Activated CD4-positive, alpha-beta T cell treated with anti-CD3 and anti-CD28 coated beads for 36 hours (primary cell): ENCODE measurements at regions not wholly inside any gene's neighbourhood (a gene's known extent, or its start where the extent isn't known, plus 50 kb on each side); places are given as distances from the start of the nearest gene placed in this dataset.
"Not testable (repeated sequence)": the region's sequence is repeated elsewhere in the genome, so short reads cannot be mapped to it uniquely, and the experiment has no call there.

Experiments used
- ATAC-seq: fragments of 200-7000 bp; cut with Tn5 transposase; one replicate; pipeline ENCODE4 v1.10.0; 2021; ENCODE audit warnings: mild to moderate bottlenecking, moderate library complexity
- CTCF ChIA-PET: fragments of 350-600 bp; sonication (Branson Sonifier 250); formaldehyde crosslinking; loops from one replicate; lab custom pipeline; 2021; ENCODE audit warnings: antibody characterized with exemption; lab: Charles Lee
- POLR2A ChIA-PET: fragments of 350-600 bp; sonication (Branson Sonifier 250); formaldehyde crosslinking; loops from one replicate; lab custom pipeline; 2021; ENCODE audit warnings: antibody characterized with exemption, inconsistent platforms; lab: Charles Lee
- DNase-seq: peaks from one replicate; pipeline ENCODE4 v3.0.0-alpha.2; 2020
- H3K27ac Mint-ChIP-seq: one replicate; pipeline ENCODE4 v1.8.0; 2021; ENCODE audit warnings: mixed read lengths
- H3K27me3 Mint-ChIP-seq: one replicate; pipeline ENCODE4 v1.8.0; 2021; ENCODE audit warnings: mixed read lengths
- H3K36me3 Mint-ChIP-seq: one replicate; pipeline ENCODE4 v1.8.0; 2021; ENCODE audit warnings: low read depth, mixed read lengths
- H3K4me1 Mint-ChIP-seq: one replicate; pipeline ENCODE4 v1.8.0; 2021; ENCODE audit warnings: mixed read lengths
- H3K4me3 Mint-ChIP-seq: one replicate; pipeline ENCODE4 v1.8.0; 2021; ENCODE audit warnings: mild to moderate bottlenecking, moderate library complexity, mixed read lengths
- H3K9me3 Mint-ChIP-seq: one replicate; pipeline ENCODE4 v1.8.0; 2021; ENCODE audit warnings: low read depth, mixed read lengths
- intact Hi-C, 2 experiments: fragments of 100-400 bp; cut with DNase I in 1 of 2; cut with micrococcal nuclease in 1 of 2; formaldehyde crosslinking; loops; one replicate each; pipeline versions ENCODE4 v1.14.2 to v1.15.1; 2022 to 2024; cut with DNase I, micrococcal nuclease

DNA sequence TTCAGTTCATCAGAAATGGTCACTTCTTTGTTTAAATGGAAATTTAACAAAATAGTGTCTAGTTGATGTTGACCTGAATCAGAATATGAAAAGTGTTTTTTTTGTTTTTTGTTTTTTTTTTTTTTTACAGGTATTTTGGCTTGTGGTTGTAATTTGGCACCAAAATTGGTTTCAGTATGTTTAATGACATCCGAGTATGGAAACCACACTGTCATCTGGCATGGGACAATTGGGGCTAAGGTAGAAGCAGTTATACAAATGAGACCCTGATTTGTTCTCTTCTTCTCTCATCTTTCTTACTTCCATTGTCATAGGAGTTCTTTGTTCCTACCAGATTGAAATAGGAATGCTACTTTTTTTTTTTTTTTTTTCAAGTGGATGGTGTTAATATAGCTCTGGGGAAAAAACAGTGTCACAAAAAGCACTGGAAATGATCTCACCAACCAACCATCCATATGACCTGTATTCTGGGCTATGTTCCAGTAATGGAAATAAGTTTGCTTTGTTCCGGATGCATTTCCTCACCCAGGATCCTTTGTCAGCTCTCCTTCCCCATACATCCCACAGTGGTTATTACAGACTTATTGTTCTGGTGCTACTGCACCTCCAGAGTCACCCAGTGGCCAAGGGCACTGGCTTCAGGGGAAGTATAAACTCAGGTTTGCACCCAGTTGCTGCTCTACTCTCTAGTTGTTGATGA is 95.8 kb downstream of the ATXN3L start:
- intact Hi-C loops, result no loop called here
- H3K9me3 Mint-ChIP-seq, result peaks cover 3% of the 10 kb centered on the region
- no peak overlapping the region for H3K4me3 Mint-ChIP-seq
- H3K27ac Mint-ChIP-seq, result no peak overlapping the region
- no peak for ATAC-seq
- H3K4me1 Mint-ChIP-seq, result peaks cover 2% of the 10 kb centered on the region
- no peaks in the 10 kb centered on the region for H3K27me3 Mint-ChIP-seq
- no peaks in the 10 kb centered on the region for H3K36me3 Mint-ChIP-seq
- POLR2A ChIA-PET, result no interaction called here
- CTCF ChIA-PET, result no interaction called here
- no peak for DNase-seq

DNA sequence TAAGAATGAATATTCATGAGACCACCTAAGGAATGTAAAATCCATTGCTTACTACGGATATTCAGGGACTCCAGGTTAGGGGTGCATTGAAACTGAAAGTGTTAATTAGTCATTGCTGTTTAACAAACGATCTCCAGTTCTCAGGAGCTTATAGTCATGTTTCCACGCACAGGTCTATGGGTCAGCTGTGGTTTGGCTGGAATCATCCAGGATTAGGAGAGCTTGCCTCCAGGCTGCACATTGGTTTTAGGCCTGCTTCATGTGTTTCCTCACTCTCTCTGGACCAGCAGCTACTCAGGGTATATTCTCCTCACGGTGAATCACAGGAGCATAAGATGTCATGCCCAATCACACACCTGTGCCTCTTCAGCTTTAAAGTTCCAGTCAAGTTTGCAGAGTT is 98.9 kb downstream of the ATXN3L start:
- ATAC-seq, result no peak
- DNase-seq, result no peak
- H3K9me3 Mint-ChIP-seq, result no peaks in the 10 kb centered on the region
- POLR2A ChIA-PET, result no interaction called here
- CTCF ChIA-PET, result interaction anchor here (0.7 to 1.5 kb wide), 2 partner anchors 10 to 23 kb away, joined by 3 read pairs; no protein-coding TSS in a partner anchor
- H3K4me3 Mint-ChIP-seq, result no peak overlapping the region
- H3K4me1 Mint-ChIP-seq, result peaks cover 2% of the 10 kb centered on the region
- no peaks in the 10 kb centered on the region for H3K27me3 Mint-ChIP-seq
- intact Hi-C loops, result no loop called here
- H3K27ac Mint-ChIP-seq, result no peak overlapping the region
- H3K36me3 Mint-ChIP-seq, result no peaks in the 10 kb centered on the region

- ChIA-PET CTCF (interaction anchor here (0.7 to 1.5 kb wide), 2 partner anchors 11 to 24 kb away, joined by 3 read pairs; no protein-coding TSS in a partner anchor), POLR2A (no interaction called here)
- no peak overlapping the region for H3K27ac Mint-ChIP-seq
- H3K36me3 Mint-ChIP-seq, result no peaks in the 10 kb centered on the region
- no peaks in the 10 kb centered on the region for H3K27me3 Mint-ChIP-seq
- DNase-seq, result no peak
- no peak for ATAC-seq
- intact Hi-C loops, result no loop called here
- H3K9me3 Mint-ChIP-seq, result no peaks in the 10 kb centered on the region
- H3K4me3 Mint-ChIP-seq, result no peak overlapping the region
- peaks cover 2% of the 10 kb centered on the region for H3K4me1 Mint-ChIP-seq
Observed at GRCh38 chrX:13219991-13220764, 99.7 kb downstream of the ATXN3L start.

- Mint-ChIP-seq H3K4me1 (peaks cover 2% of the 10 kb centered on the region), H3K9me3 (peaks cover 2% of the 10 kb centered on the region), H3K4me3 (no peak overlapping the region), H3K27ac (no peak overlapping the region), H3K36me3 (no peaks in the 10 kb centered on the region), H3K27me3 (no peaks in the 10 kb centered on the region)
- no peak for DNase-seq
- ChIA-PET POLR2A (no interaction called here), CTCF (no interaction called here)
- intact Hi-C loops, result no loop called here
- ATAC-seq, result no peak
Observed at GRCh38 chrX:13218758-13219157, 101.1 kb downstream of the ATXN3L start.

DNA sequence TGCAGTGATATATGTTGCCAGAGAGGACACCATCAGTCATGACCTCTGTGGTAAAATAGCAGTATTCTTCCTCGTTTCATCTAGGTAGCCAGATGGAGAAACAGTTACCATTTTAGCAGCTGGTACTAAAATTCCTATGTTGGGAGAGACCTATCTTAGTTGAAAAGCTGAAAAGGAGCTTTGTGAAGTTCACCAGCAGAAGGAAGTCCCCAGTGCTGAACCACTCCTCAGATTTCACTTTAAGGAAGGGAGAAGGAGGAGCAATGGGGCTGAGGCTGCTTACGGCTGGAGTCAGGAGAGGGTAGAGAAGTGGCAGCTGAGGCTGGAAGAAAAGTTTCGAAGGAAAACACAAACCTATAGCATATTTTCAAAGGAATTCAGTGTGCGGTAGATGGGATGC is 103.7 kb downstream of the ATXN3L start:
- Mint-ChIP-seq H3K27ac (no peak overlapping the region), H3K27me3 (no peaks in the 10 kb centered on the region), H3K4me3 (no peak overlapping the region), H3K4me1 (peaks cover 5% of the 10 kb centered on the region), H3K36me3 (no peaks in the 10 kb centered on the region), H3K9me3 (peaks cover 2% of the 10 kb centered on the region)
- intact Hi-C loops, result no loop called here
- ChIA-PET CTCF (interaction anchor here (0.9 kb wide), 1 partner anchor 269 kb away, joined by 3 read pairs; no protein-coding TSS in a partner anchor), POLR2A (no interaction called here)
- DNase-seq (no peak), ATAC-seq (no peak)

DNA sequence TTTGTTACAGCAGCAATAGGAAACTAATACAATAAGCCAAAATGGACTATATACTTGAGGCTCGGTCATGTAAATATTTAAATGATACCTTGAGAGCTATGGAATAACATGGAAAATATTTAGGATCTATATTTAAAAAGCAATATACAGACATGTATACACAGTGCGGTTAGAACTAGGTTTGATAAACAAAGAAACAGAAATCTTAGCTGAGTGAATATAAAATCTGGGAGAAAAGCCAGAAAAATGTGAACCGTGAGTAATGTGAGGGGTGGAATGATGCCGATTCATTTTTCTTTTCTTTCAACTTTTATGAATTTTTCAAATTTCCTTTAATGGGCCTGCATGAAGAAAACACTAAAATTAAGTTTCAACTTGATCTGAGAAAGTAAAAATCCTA is 104.1 kb downstream of the ATXN3L start:
- Mint-ChIP-seq H3K9me3 (peaks cover 2% of the 10 kb centered on the region), H3K27me3 (no peaks in the 10 kb centered on the region), H3K4me3 (no peak overlapping the region), H3K36me3 (no peaks in the 10 kb centered on the region), H3K27ac (no peak overlapping the region), H3K4me1 (peaks cover 5% of the 10 kb centered on the region)
- no peak for ATAC-seq
- POLR2A ChIA-PET, result no interaction called here
- no peak for DNase-seq
- CTCF ChIA-PET, result interaction anchor here (0.9 kb wide), 1 partner anchor 269 kb away, joined by 3 read pairs; no protein-coding TSS in a partner anchor
- intact Hi-C loops, result no loop called here

DNA sequence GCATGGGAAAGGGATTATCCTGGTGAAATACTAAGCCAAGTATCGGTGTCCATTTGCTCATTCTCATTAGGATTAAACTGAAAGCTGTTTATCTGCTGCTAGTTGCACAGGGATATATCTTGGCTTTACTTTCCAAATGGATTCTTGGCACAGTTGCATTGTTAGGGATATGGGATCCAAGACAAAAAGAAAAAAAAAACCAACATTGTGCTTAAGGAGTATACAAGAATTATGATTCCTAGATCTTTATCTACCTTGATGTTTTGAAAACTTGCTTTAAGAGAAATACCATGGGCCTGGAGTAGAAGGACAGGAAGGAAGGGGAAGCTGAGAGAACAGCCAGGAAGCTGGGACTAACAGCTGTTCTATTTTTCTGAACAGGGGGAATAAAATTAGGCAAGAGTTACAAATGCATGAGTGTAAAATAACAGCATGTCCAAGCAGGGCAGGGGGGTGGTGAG is 107.6 kb downstream of the ATXN3L start:
- H3K27me3 Mint-ChIP-seq, result no peaks in the 10 kb centered on the region
- peaks cover 5% of the 10 kb centered on the region for H3K4me1 Mint-ChIP-seq
- H3K9me3 Mint-ChIP-seq, result peaks cover 4% of the 10 kb centered on the region
- no peak overlapping the region for H3K4me3 Mint-ChIP-seq
- POLR2A ChIA-PET, result no interaction called here
- intact Hi-C loops, result no loop called here
- H3K27ac Mint-ChIP-seq, result no peak overlapping the region
- no peak for DNase-seq
- H3K36me3 Mint-ChIP-seq, result no peaks in the 10 kb centered on the region
- no peak for ATAC-seq
- CTCF ChIA-PET, result no interaction called here

- DNase-seq, CTCF ChIA-PET, POLR2A ChIA-PET, H3K27me3 Mint-ChIP-seq, ATAC-seq, H3K4me1 Mint-ChIP-seq, H3K36me3 Mint-ChIP-seq, intact Hi-C loops, H3K27ac Mint-ChIP-seq, H3K9me3 Mint-ChIP-seq, H3K4me3 Mint-ChIP-seq: not testable (repeated sequence)
Observed at GRCh38 chrX:13210142-13210541, 109.7 kb downstream of the ATXN3L start.

- ATAC-seq, DNase-seq, H3K4me1 Mint-ChIP-seq, H3K9me3 Mint-ChIP-seq, H3K4me3 Mint-ChIP-seq, H3K36me3 Mint-ChIP-seq, intact Hi-C loops, H3K27me3 Mint-ChIP-seq, H3K27ac Mint-ChIP-seq, POLR2A ChIA-PET: not testable (repeated sequence)
- CTCF ChIA-PET, result interaction anchor here (0.6 kb wide), 1 partner anchor 233 kb away, joined by 3 read pairs; no protein-coding TSS in a partner anchor
Observed at GRCh38 chrX:13209704-13210103, 110.1 kb downstream of the ATXN3L start.

DNA sequence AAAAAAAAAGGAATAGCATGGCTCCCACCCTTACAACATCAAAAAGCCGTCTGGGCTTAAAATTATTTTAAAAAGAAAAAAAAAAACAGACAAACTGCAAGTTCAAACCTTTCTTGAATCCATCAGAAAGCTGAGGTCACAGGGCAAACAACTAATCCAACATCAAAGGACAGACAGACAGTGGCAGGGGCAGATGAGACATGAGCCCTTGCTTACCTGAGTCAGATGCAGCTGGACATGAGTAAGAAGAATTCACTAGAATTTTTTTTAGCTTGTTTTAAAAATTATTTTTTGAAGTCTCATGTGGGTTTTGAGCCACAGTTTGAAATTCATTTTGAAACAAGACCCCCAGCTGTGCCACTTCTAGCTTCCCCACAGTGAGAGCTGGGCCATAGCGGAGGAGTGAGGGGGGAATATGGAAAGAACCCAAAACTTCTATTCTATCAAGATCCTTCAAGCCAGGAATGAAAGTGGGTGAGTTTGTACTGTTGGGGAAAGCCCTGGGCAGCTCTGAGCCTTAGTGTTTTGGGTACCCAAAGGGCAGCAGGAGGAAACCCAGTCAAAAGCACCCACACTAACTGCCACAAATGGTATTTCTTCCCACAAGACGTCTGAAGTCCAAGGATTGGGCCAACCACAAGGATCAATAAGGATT is 111.4 kb downstream of the ATXN3L start:
- Mint-ChIP-seq H3K27ac (no peak overlapping the region), H3K4me1 (peaks cover 5% of the 10 kb centered on the region), H3K9me3 (peaks cover 2% of the 10 kb centered on the region), H3K4me3 (no peak overlapping the region), H3K27me3 (no peaks in the 10 kb centered on the region), H3K36me3 (no peaks in the 10 kb centered on the region)
- no peak for DNase-seq
- POLR2A ChIA-PET, result no interaction called here
- CTCF ChIA-PET, result interaction anchor here (0.6 kb wide), 1 partner anchor 306 kb away, joined by 3 read pairs; no protein-coding TSS in a partner anchor
- intact Hi-C loops, result no loop called here
- ATAC-seq, result no peak

DNA sequence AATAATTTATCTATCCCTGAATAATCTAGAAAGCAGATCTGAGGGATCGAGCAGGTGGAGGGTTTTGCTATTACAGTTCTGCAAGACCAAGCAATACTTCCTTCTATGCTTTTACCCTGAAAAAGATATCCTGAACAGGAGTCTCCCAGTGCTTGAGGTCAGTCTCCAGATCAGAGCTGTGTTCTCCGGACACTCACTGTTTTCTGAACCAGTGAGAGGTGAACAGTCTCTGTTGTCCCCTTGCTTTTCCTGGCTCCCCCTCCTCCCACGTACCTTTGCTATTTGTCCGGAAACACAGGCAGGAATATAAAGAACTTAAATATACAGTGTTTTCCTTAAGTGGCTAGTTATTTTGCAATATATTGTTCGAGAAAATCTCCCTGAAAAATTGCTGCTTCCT is 116.6 kb downstream of the ATXN3L start:
- ATAC-seq (no peak), DNase-seq (no peak)
- Mint-ChIP-seq H3K27me3 (no peaks in the 10 kb centered on the region), H3K4me3 (no peak overlapping the region), H3K4me1 (no peaks in the 10 kb centered on the region), H3K9me3 (no peaks in the 10 kb centered on the region), H3K27ac (no peak overlapping the region), H3K36me3 (no peaks in the 10 kb centered on the region)
- ChIA-PET CTCF (interaction anchor here (0.6 kb wide), 1 partner anchor 20 kb away, joined by 4 read pairs; no protein-coding TSS in a partner anchor), POLR2A (no interaction called here)
- intact Hi-C loops, result no loop called here
